ENCODE measurements at regions not wholly inside any gene's neighbourhood (a gene's known extent, or its start where the extent isn't known, plus 50 kb on each side); places are given as distances from the start of the nearest gene placed in this dataset.

GRCh38 chr1:221376286-221376685, 365.6 kb downstream of the DUSP10 start:
- H3K9me2 ChIP-seq (ENCODE audit: insufficient read depth, low read length), result no peaks in the 10 kb centered on the region
- no peaks in the 10 kb centered on the region for H3K9me3 ChIP-seq (ENCODE audit: low read length)
- H3K9ac ChIP-seq (ENCODE audit: low read length), result no peak overlapping the region
- no peak overlapping the region for H3K4me2 ChIP-seq (ENCODE audit: low read length)
- no peaks in the 10 kb centered on the region for H3K36me3 ChIP-seq (ENCODE audit: insufficient read depth, low read length)
- no peaks in the 10 kb centered on the region for H4K20me1 ChIP-seq (ENCODE audit: insufficient read depth)
- no peak overlapping the region for H3K4me3 ChIP-seq (ENCODE audit: low read length)
- no peak overlapping the region for H3K27ac ChIP-seq (ENCODE audit: low read length)
- TF ChIP-seq CTCF (IDR thresholded peaks at IDR 0.05; ENCODE audit: poor library complexity, severe bottlenecking) (no peak), RAD21 (conservative IDR thresholded peaks at IDR 0.05) (no peak), TAF1 (IDR thresholded peaks at IDR 0.05; ENCODE audit: low read depth) (no peak), EP300 (conservative IDR thresholded peaks at IDR 0.05; ENCODE audit: poor library complexity, severe bottlenecking) (no peak)
- TF ChIP-seq, protein P1, sequence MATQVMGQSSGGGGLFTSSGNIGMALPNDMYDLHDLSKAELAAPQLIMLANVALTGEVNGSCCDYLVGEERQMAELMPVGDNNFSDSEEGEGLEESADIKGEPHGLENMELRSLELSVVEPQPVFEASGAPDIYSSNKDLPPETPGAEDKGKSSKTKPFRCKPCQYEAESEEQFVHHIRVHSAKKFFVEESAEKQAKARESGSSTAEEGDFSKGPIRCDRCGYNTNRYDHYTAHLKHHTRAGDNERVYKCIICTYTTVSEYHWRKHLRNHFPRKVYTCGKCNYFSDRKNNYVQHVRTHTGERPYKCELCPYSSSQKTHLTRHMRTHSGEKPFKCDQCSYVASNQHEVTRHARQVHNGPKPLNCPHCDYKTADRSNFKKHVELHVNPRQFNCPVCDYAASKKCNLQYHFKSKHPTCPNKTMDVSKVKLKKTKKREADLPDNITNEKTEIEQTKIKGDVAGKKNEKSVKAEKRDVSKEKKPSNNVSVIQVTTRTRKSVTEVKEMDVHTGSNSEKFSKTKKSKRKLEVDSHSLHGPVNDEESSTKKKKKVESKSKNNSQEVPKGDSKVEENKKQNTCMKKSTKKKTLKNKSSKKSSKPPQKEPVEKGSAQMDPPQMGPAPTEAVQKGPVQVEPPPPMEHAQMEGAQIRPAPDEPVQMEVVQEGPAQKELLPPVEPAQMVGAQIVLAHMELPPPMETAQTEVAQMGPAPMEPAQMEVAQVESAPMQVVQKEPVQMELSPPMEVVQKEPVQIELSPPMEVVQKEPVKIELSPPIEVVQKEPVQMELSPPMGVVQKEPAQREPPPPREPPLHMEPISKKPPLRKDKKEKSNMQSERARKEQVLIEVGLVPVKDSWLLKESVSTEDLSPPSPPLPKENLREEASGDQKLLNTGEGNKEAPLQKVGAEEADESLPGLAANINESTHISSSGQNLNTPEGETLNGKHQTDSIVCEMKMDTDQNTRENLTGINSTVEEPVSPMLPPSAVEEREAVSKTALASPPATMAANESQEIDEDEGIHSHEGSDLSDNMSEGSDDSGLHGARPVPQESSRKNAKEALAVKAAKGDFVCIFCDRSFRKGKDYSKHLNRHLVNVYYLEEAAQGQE (IDR thresholded peaks at IDR 0.05; ENCODE audit: borderline replicate concordance), result no peak
- no peaks in the 10 kb centered on the region for H3K79me2 ChIP-seq (replicated peaks; ENCODE audit: insufficient read depth, low read length)
- H3K27me3 ChIP-seq (ENCODE audit: insufficient read depth, low read depth, low read length), result no peaks in the 10 kb centered on the region
- H2AFZ ChIP-seq (ENCODE audit: low read depth, low read length), result no peak overlapping the region
- no peaks in the 10 kb centered on the region for H3F3A ChIP-seq (ENCODE audit: insufficient read depth, low read length, poor library complexity, severe bottlenecking)

GRCh38 chr1:221381910-221382623, 359.8 kb downstream of the DUSP10 start:
- TF ChIP-seq EP300 (conservative IDR thresholded peaks at IDR 0.05; ENCODE audit: poor library complexity, severe bottlenecking) (no peak), TAF1 (IDR thresholded peaks at IDR 0.05; ENCODE audit: low read depth) (no peak), MXI1 (conservative IDR thresholded peaks at IDR 0.05; ENCODE audit: poor library complexity, severe bottlenecking) (no peak), EZH2 (IDR thresholded peaks at IDR 0.05; ENCODE audit: borderline replicate concordance, insufficient read depth, low read length, poor library complexity, severe bottlenecking) (no peak), CTCF (IDR thresholded peaks at IDR 0.05; ENCODE audit: poor library complexity, severe bottlenecking) (no peak), POLR2AphosphoS5 (IDR thresholded peaks at IDR 0.05) (no peak), RAD21 (conservative IDR thresholded peaks at IDR 0.05) (no peak), SMC3 (conservative IDR thresholded peaks at IDR 0.05; ENCODE audit: poor library complexity) (no peak)
- TF ChIP-seq, protein P1 (IDR thresholded peaks at IDR 0.05; ENCODE audit: borderline replicate concordance), result no peak
- no peak overlapping the region for H3K4me3 ChIP-seq (ENCODE audit: low read length)
- H3K27me3 ChIP-seq (ENCODE audit: insufficient read depth, low read depth, low read length), result no peaks in the 10 kb centered on the region
- H3K9me3 ChIP-seq (ENCODE audit: low read length), result no peaks in the 10 kb centered on the region
- H3K79me2 ChIP-seq (replicated peaks; ENCODE audit: insufficient read depth, low read length), result no peaks in the 10 kb centered on the region
- H3K4me2 ChIP-seq (ENCODE audit: low read length), result no peak overlapping the region
- no peak overlapping the region for H3K9ac ChIP-seq (ENCODE audit: low read length)
- no peaks in the 10 kb centered on the region for H4K20me1 ChIP-seq (ENCODE audit: insufficient read depth)
- H3K9me2 ChIP-seq (ENCODE audit: insufficient read depth, low read length), result no peaks in the 10 kb centered on the region
- H3K27ac ChIP-seq (ENCODE audit: low read length), result no peak overlapping the region
- no peaks in the 10 kb centered on the region for H3F3A ChIP-seq (ENCODE audit: insufficient read depth, low read length, poor library complexity, severe bottlenecking)
- no peaks in the 10 kb centered on the region for H3K36me3 ChIP-seq (ENCODE audit: insufficient read depth, low read length)
- H2AFZ ChIP-seq (ENCODE audit: low read depth, low read length), result no peak overlapping the region
